Liver (tissue), 8 donors: ENCODE measurements at regions not wholly inside any gene's neighbourhood (a gene's known extent, or its start where the extent isn't known, plus 50 kb on each side); places are given as distances from the start of the nearest gene placed in this dataset.

ENCODE experiments used
- DNase-seq: peaks from one replicate; pipeline ENCODE4 v3.0.0-alpha.2; 2017; ENCODE audit warnings: low spot score
- H3K27ac ChIP-seq, 2 donors: one replicate each; pipeline ENCODE4 v1.7.0; 2013; ENCODE audit warnings: inconsistent platforms in 2 of 2, low read length in 2 of 2, control low read depth in 1 of 2, low read depth in 1 of 2, mild to moderate bottlenecking in 1 of 2
- H3K27me3 ChIP-seq, 4 donors: one replicate each; pipeline versions ENCODE4 v1.6.1 to v1.7.0; 2013; ENCODE audit warnings: low read length in 3 of 4, inconsistent platforms in 1 of 4, mild to moderate bottlenecking in 1 of 4, moderate library complexity in 1 of 4; ENCODE audit not compliant: control insufficient read depth in 4 of 4, insufficient read depth in 4 of 4
- H3K36me3 ChIP-seq, 4 donors: one replicate each; pipeline versions ENCODE4 v1.6.1 to v1.7.0; 2013; ENCODE audit warnings: low read length in 3 of 4, mild to moderate bottlenecking in 3 of 4, low read depth in 1 of 4, moderate library complexity in 1 of 4; ENCODE audit not compliant: control insufficient read depth in 4 of 4, insufficient read depth in 3 of 4
- H3K4me1 ChIP-seq, 4 donors: one replicate each; pipeline versions ENCODE4 v1.6.1 to v1.7.0; 2013; ENCODE audit warnings: low read length in 3 of 4, mild to moderate bottlenecking in 3 of 4, moderate library complexity in 1 of 4; ENCODE audit not compliant: control insufficient read depth in 4 of 4, insufficient read depth in 4 of 4
- H3K4me3 ChIP-seq, 3 donors: one replicate each; pipeline versions ENCODE4 v1.6.1 to v1.7.0; 2013; ENCODE audit warnings: low read length in 3 of 3, control low read depth in 1 of 3, low read depth in 1 of 3, mild to moderate bottlenecking in 1 of 3
- H3K9ac ChIP-seq, 2 donors: one replicate each; pipeline ENCODE4 v1.7.0; 2013; ENCODE audit warnings: low read length in 2 of 2, mild to moderate bottlenecking in 2 of 2, moderate library complexity in 2 of 2, control low read depth in 1 of 2, low read depth in 1 of 2
- H3K9me3 ChIP-seq, 4 donors: one replicate each; pipeline versions ENCODE4 v1.6.1 to v1.7.0; 2013; ENCODE audit warnings: low read length in 3 of 4; ENCODE audit not compliant: control insufficient read depth in 4 of 4
- EGR1 ChIP-seq, 2 donors: IDR thresholded peaks; 2 replicates each; pipeline ENCODE4 v1.6.1; 2016 to 2018; ENCODE audit warnings: antibody characterized with exemption in 2 of 2, low read depth in 2 of 2
- FOXA1 ChIP-seq: IDR thresholded peaks from 2 replicates; pipeline ENCODE4 v1.6.1; 2016; ENCODE audit warnings: antibody characterized with exemption
- FOXA2 ChIP-seq: IDR thresholded peaks from 2 replicates; pipeline ENCODE4 v1.6.1; 2016; ENCODE audit warnings: antibody characterized with exemption
- GABPA ChIP-seq, 2 donors: IDR thresholded peaks in 1 of 2; conservative IDR thresholded peaks in 1 of 2; 2 replicates each; pipeline ENCODE4 v1.6.1; 2016; ENCODE audit warnings: antibody characterized with exemption in 2 of 2, mild to moderate bottlenecking in 1 of 2, moderate library complexity in 1 of 2
- HNF4A ChIP-seq, 2 donors: conservative IDR thresholded peaks; 2 replicates each; pipeline ENCODE4 v1.6.1; 2016; ENCODE audit warnings: antibody characterized with exemption in 2 of 2, mild to moderate bottlenecking in 2 of 2
- HNF4G ChIP-seq: IDR thresholded peaks from 2 replicates; pipeline ENCODE4 v1.6.1; 2016; ENCODE audit warnings: antibody characterized with exemption
- JUND ChIP-seq, 2 donors: IDR thresholded peaks; 2 replicates each; pipeline ENCODE4 v1.6.1; 2016; ENCODE audit warnings: antibody characterized with exemption in 2 of 2
- MAX ChIP-seq: IDR thresholded peaks from 2 replicates; pipeline ENCODE4 v1.6.1; 2016; ENCODE audit warnings: antibody characterized with exemption
- NR2F2 ChIP-seq: IDR thresholded peaks from 2 replicates; pipeline ENCODE4 v1.6.1; 2016; ENCODE audit warnings: antibody characterized with exemption
- RAD21 ChIP-seq, 2 donors: IDR thresholded peaks; 2 replicates each; pipeline ENCODE4 v1.6.1; 2016; ENCODE audit warnings: antibody characterized with exemption in 2 of 2, mild to moderate bottlenecking in 2 of 2
- REST ChIP-seq: IDR thresholded peaks from 2 replicates; pipeline ENCODE4 v1.6.1; 2016; ENCODE audit warnings: antibody characterized with exemption, mild to moderate bottlenecking
- RXRA ChIP-seq, 2 donors: IDR thresholded peaks; 2 replicates each; pipeline ENCODE4 v1.6.1; 2017 to 2018; ENCODE audit warnings: antibody characterized with exemption in 2 of 2, mild to moderate bottlenecking in 1 of 2
- SP1 ChIP-seq: IDR thresholded peaks from 2 replicates; pipeline ENCODE4 v1.6.1; 2018; ENCODE audit warnings: antibody characterized with exemption, mild to moderate bottlenecking
- TAF1 ChIP-seq: conservative IDR thresholded peaks from 2 replicates; pipeline ENCODE4 v1.6.1; 2016; ENCODE audit warnings: antibody characterized with exemption, mild to moderate bottlenecking
- YY1 ChIP-seq: IDR thresholded peaks from 2 replicates; pipeline ENCODE4 v1.6.1; 2016; ENCODE audit warnings: antibody characterized with exemption, mild to moderate bottlenecking
- WGBS: extraction: QIAGEN DNeasy Blood & Tissue Kit; methylation state at CpG from one replicate; pipeline ENCODE4 v1.1.7; 2013; 5-methylcytosine and 5-hydroxymethylcytosine counted together
- TF ChIP-seq, protein P1 (sequence below): IDR thresholded peaks from 2 replicates; pipeline ENCODE4 v1.6.1; 2016; ENCODE audit warnings: antibody characterized with exemption
- TF ChIP-seq, protein P2 (sequence below): fragments of 150-350 bp; IDR thresholded peaks from 2 replicates; pipeline ENCODE4 v1.5.1; 2017; ENCODE audit warnings: improper control_type of control experiment, low read depth, low read length; ENCODE audit not compliant: missing input control
- TF ChIP-seq, protein P3 (sequence below): IDR thresholded peaks from 2 replicates; pipeline ENCODE4 v1.6.1; 2016; ENCODE audit warnings: antibody characterized with exemption
- donor health status: healthy.
- donor health status: healthy.
- donor health status: healthy.
- donor health status: healthy.
- donor health status: healthy.

DNA sequence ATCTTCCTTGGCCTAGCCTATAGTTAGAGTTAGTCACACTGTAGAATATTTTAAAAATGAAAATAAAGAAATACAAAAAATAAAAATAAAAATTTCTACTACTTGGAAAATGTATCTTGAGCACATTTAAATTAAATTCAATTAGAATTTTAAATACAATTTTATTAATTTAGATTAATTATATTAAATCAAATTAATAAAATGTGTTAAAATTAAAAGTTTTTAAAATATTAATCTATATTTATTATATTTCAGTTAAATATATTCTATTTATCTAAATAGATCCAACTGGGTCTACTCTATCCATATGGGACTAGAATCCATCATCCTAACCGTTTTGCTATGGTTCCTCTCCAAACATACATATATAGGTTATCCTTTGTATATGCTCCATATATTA, 588.3 kb upstream of the TMPRSS15 start:
- Histone ChIP-seq H3K4me3 (no peak overlapping the region), H3K4me1 (no peaks in the 10 kb centered on the region), H3K9me3 (peaks cover 0 to 5% (median 1%) of the 10 kb centered on the region in 4 donors), H3K27ac (no peak overlapping the region), H3K36me3 (no peaks in the 10 kb centered on the region), H3K27me3 (no peaks in the 10 kb centered on the region), H3K9ac (no peak overlapping the region)
- WGBS = 62% methylated on average over 1 of the region's 1 CpG
- TF ChIP-seq HNF4A (conservative IDR thresholded peaks at IDR 0.05) (no peak), YY1 (no peak), EGR1 (IDR thresholded peaks at IDR 0.05; ENCODE audit: low read depth in 2 of 2) (no peak), FOXA1 (no peak)
- TF ChIP-seq, protein P1, sequence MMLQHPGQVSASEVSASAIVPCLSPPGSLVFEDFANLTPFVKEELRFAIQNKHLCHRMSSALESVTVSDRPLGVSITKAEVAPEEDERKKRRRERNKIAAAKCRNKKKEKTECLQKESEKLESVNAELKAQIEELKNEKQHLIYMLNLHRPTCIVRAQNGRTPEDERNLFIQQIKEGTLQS = no peak
- TF ChIP-seq, protein P2, sequence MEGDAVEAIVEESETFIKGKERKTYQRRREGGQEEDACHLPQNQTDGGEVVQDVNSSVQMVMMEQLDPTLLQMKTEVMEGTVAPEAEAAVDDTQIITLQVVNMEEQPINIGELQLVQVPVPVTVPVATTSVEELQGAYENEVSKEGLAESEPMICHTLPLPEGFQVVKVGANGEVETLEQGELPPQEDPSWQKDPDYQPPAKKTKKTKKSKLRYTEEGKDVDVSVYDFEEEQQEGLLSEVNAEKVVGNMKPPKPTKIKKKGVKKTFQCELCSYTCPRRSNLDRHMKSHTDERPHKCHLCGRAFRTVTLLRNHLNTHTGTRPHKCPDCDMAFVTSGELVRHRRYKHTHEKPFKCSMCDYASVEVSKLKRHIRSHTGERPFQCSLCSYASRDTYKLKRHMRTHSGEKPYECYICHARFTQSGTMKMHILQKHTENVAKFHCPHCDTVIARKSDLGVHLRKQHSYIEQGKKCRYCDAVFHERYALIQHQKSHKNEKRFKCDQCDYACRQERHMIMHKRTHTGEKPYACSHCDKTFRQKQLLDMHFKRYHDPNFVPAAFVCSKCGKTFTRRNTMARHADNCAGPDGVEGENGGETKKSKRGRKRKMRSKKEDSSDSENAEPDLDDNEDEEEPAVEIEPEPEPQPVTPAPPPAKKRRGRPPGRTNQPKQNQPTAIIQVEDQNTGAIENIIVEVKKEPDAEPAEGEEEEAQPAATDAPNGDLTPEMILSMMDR = no peak
- TF ChIP-seq, protein P3, sequence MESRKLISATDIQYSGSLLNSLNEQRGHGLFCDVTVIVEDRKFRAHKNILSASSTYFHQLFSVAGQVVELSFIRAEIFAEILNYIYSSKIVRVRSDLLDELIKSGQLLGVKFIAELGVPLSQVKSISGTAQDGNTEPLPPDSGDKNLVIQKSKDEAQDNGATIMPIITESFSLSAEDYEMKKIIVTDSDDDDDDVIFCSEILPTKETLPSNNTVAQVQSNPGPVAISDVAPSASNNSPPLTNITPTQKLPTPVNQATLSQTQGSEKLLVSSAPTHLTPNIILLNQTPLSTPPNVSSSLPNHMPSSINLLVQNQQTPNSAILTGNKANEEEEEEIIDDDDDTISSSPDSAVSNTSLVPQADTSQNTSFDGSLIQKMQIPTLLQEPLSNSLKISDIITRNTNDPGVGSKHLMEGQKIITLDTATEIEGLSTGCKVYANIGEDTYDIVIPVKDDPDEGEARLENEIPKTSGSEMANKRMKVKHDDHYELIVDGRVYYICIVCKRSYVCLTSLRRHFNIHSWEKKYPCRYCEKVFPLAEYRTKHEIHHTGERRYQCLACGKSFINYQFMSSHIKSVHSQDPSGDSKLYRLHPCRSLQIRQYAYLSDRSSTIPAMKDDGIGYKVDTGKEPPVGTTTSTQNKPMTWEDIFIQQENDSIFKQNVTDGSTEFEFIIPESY = no peak
- no peak for DNase-seq

DNA sequence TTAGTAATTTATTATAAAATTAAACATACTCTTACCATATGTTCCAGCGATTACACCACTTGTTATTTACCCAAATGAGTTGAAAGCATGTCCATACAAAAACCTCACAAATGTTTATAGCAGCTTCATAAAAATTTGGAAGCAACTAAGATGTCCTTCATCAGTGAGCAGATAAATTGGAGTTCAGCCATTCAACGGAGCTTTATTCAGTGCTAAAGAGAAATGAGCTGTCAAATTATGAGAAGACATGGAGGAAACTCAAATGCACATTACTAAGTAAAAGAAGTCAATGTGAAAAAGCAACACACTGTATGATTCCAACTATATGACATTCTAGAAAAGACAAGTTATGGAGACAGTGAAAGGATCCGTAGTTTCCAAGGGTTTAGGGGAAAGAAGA, 606.7 kb upstream of the TMPRSS15 start:
- no peaks in the 10 kb centered on the region for H3K27me3 ChIP-seq
- no peaks in the 10 kb centered on the region for H3K9me3 ChIP-seq
- no peak for DNase-seq
- no peaks in the 10 kb centered on the region for H3K4me1 ChIP-seq
- H3K27ac ChIP-seq = no peak overlapping the region
- 69% methylated on average over 3 of the region's 3 CpGs for WGBS
- TF ChIP-seq MAX = no peak
- no peak for TF ChIP-seq GABPA (IDR thresholded peaks at IDR 0.05 in 1 of 2, conservative IDR thresholded peaks at IDR 0.05 in 1 of 2)
- no peak for TF ChIP-seq RAD21 (IDR thresholded peaks at IDR 0.05)
- no peak for TF ChIP-seq TAF1
- TF ChIP-seq, protein P1 = no peak
- TF ChIP-seq YY1 = no peak
- TF ChIP-seq, protein P2 = no peak
- TF ChIP-seq SP1 = no peak
- no peak for TF ChIP-seq RXRA (IDR thresholded peaks at IDR 0.05)
- no peak for TF ChIP-seq FOXA1
- no peak for TF ChIP-seq NR2F2
- no peak for TF ChIP-seq HNF4G
- no peak for TF ChIP-seq FOXA2
- no peak for TF ChIP-seq EGR1 (IDR thresholded peaks at IDR 0.05; ENCODE audit: low read depth in 2 of 2)
- TF ChIP-seq, protein P3 = no peak
- TF ChIP-seq REST = no peak
- no peak for TF ChIP-seq HNF4A (conservative IDR thresholded peaks at IDR 0.05)
- no peak for TF ChIP-seq JUND (IDR thresholded peaks at IDR 0.05)
- no peak overlapping the region for H3K4me3 ChIP-seq
- H3K36me3 ChIP-seq = no peaks in the 10 kb centered on the region
- H3K9ac ChIP-seq = no peak overlapping the region
